ENCODE measurements at regions not wholly inside any gene's neighbourhood (a gene's known extent, or its start where the extent isn't known, plus 50 kb on each side); places are given as distances from the start of the nearest gene placed in this dataset.
"Not testable (repeated sequence)": the region's sequence is repeated elsewhere in the genome, so short reads cannot be mapped to it uniquely, and the experiment has no call there.

GRCh38 chr5:9841516-9842170 lies 211.5 kb upstream of the TAS2R1 start:
- DNase-seq, result no peak

- no peak for DNase-seq
Observed at GRCh38 chr5:9838916-9839315, 208.8 kb upstream of the TAS2R1 start.

DNA sequence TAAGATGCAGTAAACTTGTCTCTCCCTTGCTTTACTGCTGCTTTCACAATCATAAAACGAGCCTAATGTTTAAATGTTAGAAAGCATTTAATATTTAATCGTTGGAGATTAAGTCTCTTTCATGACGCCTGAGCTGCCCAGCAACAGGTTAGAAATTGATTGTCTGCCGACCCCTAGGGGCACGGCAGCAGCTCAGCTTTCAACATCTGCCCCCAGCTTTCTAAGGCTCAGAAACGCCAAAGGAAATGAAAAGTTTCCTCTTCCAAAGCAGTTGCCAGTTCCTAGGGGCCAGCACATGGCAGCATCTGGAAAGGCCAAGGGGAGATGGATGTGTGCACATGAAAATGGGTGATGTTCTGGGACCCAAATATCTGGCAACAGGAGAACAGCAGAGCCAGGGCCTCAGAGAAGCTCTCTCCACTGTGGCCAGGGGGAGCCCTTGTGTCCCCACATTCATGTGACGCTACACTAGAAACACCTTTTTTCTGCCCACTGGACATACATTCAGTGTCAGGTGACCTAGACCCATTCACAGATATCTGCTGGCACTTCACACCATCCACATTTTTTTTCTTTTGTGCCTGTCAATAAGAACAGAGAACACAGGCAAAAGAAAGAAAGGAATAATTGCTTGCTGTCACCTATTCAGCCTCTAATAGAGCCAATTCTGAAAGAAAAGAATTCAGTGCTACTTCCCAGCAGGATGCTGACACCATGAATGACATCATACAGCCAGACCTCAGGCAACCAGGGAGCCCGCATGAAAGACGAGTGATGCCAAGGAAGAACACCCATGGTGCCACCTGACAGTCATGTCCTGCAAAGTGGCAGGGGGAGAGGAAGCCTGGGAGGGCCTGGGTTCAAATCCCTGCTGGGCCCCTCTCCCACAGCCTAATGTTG lies 205.0 kb upstream of the TAS2R1 start:
- DNase-seq, result no peak

GRCh38 chr5:9833871-9834270 lies 203.7 kb upstream of the TAS2R1 start:
- DNase-seq, result no peak

GRCh38 chr5:9832921-9833320 lies 202.8 kb upstream of the TAS2R1 start:
- DNase-seq, result no peak

- no peak for DNase-seq
Observed at GRCh38 chr5:9831823-9832222, 201.7 kb upstream of the TAS2R1 start.

DNA sequence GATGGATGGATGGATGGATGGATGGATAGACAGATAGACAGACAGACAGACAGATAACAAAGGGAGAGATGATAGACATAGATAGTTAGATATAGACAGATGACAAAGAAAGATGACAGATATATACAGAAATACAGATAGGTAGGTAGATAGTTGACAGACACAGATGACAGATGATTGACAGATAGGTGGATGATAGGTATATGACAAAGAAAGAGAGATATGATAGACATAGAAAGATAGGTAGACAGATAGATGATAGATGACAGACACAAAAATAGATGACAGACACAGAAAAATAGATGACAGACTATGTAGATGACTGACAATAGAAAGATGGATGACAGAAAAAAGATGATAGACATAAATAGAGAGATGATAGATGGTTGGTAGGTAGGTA lies 200.0 kb upstream of the TAS2R1 start:
- no peak for DNase-seq

DNA sequence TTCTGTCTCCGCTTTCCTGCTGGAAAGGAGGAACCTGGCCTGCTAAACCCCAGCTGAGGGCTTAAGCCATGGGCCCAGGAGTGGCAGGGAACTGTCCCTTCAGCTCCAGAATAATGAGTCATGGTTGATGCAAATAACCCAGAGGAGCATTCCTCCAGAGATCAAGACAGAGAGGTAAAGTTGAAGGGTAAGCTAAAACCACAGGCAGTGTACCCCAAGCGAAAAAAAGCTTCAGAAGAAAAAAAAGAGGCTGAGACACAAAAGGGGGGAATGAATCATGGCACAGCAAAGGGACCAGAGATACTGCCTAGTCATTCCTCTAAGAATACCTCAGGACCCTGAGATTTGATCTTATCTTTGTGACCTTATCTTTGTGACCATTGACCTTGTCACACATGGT lies 199.5 kb upstream of the TAS2R1 start:
- no peak for DNase-seq

- no peak for DNase-seq
Observed at GRCh38 chr5:9820691-9821449, 190.7 kb upstream of the TAS2R1 start.

- no peak for DNase-seq
Observed at GRCh38 chr5:9818340-9818845, 188.2 kb upstream of the TAS2R1 start.

GRCh38 chr5:9817819-9818218 lies 187.7 kb upstream of the TAS2R1 start:
- DNase-seq, result no peak

- no peak for DNase-seq
Observed at GRCh38 chr5:9815051-9815450, 184.9 kb upstream of the TAS2R1 start.

GRCh38 chr5:9813305-9813704 lies 183.2 kb upstream of the TAS2R1 start:
- no peak for DNase-seq

- DNase-seq, result not testable (repeated sequence)
Observed at GRCh38 chr5:9807366-9807765, 177.2 kb upstream of the TAS2R1 start.

DNA sequence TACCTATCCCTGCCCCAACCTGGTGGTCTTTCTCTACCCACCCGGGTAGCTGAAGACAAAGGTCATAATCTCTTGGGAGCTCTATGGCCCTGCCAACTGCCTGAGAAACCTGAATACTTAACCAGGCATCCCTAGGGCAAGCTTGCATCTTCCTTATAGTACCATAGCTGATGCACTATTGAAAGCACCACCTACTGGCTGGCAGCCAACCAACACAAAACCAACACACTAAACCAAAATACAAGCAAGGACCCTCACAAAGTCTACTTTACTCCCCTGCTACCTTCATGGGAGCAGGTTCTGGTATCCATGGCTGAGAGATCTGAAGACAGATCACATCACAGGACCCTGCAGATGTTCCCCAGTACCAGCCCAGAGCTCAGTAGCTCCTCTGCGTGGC lies 171.8 kb upstream of the TAS2R1 start:
- DNase-seq, result no peak

DNA sequence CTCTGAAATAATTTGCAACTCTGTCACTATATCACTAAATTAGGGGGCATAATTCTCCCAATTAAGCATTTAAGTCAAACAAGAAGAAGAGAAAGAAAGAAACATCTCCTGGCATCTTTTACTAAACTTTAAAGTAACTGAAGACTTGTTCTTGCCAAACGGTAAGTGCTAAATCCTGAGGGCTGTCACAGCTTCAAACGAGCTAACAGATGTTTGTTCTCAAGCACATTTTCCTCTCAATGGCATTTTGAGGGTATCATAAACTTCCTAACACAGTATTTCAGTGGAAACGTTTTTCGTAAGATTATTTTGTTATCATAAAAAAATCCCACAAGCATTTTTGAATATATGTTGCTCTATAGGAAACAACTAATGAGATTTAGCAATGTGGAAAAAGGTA lies 169.5 kb upstream of the TAS2R1 start:
- DNase-seq, result no peak

GRCh38 chr5:9790276-9790675 lies 160.1 kb upstream of the TAS2R1 start:
- DNase-seq, result no peak

DNA sequence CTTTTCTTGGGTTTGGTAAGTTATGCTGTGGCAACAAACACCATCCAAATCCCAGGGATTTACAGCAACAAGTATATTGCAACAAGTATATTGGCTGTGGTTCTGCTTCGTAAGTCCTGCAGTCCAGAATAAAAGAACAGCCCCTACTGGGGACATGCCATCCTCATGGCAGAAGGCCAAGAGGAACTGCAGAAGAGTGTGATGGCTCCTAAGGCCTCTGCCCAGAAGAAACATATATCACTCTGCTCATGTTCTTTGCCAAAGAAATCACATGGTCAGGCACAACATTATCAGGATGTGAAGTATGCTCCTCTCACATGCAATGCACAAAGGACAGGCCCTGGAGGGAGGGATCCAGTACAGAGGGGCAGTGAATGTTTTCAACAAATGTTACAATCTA lies 159.6 kb upstream of the TAS2R1 start:
- no peak for DNase-seq

DNA sequence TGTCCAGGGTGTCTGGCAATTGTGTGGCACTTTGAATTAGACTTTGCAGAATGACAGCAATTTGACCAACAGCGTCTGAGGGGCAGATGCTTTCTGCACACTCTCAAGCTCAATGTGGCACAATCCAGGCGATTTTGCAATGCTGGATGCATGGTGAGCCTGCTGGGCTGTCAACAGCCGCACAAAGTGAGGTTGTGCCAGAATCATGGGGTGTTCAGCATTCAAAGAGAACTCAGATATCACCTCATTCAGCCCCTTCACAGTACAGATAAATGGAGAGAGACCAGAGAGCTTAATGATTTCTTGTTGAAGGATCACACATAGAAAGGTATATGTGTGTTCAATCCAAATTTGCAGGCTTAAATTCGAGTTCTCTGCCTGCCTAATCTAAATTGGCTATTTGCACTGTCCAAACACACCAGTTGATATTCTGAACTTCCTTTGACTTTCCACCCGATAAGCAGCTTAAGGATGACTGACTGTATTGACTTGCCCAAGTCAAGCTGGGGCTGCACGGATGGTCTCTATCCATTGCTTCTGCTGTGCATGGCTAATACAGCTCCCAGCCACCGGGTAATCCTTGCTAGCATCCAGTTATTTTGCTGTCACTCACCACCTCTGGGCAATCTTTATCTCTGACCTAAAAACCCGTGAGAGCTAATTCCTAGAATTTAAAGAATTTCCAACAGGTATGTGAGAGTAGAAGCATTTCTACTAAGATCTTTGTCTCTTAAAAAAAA lies 157.9 kb upstream of the TAS2R1 start:
- DNase-seq, result no peak

DNA sequence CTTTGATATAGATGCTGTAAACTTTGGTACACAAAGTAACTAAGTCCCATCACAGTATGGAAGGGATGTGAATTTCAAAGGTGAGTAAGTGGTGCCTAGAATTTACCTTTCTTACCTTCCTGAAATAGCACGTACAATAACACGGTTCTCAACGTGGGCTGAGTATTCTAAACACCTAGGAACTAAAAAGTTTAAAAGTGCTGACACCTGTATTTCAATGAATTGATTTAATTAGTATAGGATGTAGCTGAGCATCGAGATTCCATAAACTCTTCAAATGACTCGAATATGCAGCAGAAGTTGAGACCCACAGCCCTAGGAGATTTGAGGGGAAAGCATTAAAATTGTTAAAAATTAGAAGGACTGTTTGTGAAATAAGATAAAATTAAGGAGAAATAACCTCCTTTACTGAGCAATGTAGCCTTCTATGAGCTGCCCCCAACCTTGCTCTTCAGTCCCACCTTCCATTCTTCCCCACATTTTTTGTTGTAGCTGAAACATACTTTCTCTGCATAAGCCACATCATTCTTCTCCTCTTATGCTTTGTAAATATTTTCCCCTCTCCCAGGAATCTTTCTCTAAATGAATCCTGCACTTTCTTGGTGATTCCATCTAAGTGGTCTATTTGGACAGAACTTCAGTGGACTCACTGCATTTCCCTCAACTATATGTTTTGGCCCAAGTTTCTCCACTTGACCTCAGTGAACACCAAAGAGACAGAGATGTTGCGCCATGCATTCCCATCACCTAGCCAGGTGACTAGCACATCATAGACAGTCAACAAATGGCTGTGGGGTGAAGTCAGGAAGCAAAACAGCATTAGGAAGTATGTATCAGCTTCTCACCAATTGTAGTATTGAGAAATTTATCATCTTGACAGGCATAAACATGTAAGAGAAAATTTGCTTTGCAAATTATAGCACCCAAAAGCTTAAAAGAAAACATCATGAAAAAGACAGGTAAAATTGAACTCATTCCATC lies 156.5 kb upstream of the TAS2R1 start:
- DNase-seq, result no peak

DNA sequence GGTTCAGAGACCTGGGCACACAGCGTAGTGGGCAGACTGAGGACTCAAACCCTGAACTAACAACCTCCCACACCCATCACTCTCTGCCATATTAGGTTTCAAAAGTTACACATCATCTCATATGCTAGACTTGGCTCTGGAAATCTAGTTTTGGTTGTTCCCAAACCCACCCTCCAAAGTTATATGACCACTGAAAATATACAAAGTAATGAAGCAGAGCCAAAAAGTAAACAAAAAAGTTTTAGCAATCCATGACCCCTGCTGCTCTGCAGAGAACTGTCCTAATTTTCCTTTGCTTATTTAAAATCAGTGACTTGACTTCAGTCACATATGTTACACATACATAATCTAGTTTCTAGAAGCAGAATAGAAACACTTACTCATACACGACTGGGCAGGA lies 155.6 kb upstream of the TAS2R1 start:
- DNase-seq, result no peak

GRCh38 chr5:9784231-9784630 lies 154.1 kb upstream of the TAS2R1 start:
- no peak for DNase-seq
